ENCODE measurements at regions not wholly inside any gene's neighbourhood (a gene's known extent, or its start where the extent isn't known, plus 50 kb on each side); places are given as distances from the start of the nearest gene placed in this dataset.

DNA sequence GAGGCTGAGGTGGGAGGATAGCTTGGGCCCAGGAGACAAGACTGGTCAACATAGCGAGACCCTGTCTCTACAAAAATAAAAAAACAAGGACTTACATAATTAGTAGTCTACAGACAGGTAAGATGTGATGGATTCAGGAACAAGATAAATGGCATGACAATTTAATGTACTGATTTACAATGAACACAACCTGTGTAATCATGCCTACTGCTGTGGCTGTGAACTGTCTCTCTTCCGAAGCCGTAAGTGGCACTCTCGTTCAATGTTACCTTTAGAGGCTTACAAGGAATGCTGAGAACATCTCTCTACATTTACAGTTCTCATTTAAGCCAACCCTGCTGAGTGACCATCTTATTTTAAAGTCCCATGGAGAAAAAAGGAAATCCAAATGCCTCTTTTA is 134.8 kb upstream of the PRDM1 start:
- TF ChIP-seq SUZ12 (IDR thresholded peaks at IDR 0.05; ENCODE audit: extremely low read depth, insufficient read depth, insufficient read length): no peak
- TF ChIP-seq ZNF274 (IDR thresholded peaks at IDR 0.05; ENCODE audit: low read depth, low read length): no peak
- TF ChIP-seq YY1 (IDR thresholded peaks at IDR 0.05; ENCODE audit: insufficient read depth, insufficient read length): no peak
